ENCODE measurements at regions not wholly inside any gene's neighbourhood (a gene's known extent, or its start where the extent isn't known, plus 50 kb on each side); places are given as distances from the start of the nearest gene placed in this dataset.

DNA sequence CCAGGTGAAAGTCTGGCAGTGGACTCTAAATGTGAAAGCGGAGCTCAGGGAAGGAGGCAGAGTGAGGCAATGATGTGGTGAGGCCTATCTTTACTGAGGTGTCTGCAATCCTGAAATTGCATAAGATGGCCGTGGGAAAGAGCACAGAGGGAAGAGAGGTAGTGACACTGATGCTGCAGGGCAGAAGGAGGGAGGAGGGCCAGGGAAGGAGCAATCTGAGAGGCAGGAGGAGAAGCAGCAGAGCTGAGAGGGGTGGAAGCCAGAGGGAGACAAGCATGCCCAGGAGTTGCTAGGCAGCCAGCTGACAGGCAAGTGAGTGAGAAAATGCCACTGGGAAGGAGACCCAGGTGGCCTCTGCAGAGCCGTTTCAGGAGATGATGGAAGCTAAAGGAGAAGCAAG lies 97.4 kb upstream of the CNR1 start:
- TF ChIP-seq ZNF274 (IDR thresholded peaks at IDR 0.05; ENCODE audit: low read depth, low read length): no peak
- TF ChIP-seq YY1 (IDR thresholded peaks at IDR 0.05; ENCODE audit: insufficient read depth, insufficient read length): no peak

All from NT2/D1 (cell line).